Left lobe of liver (tissue), 2 donors: ENCODE measurements at regions not wholly inside any gene's neighbourhood (a gene's known extent, or its start where the extent isn't known, plus 50 kb on each side); places are given as distances from the start of the nearest gene placed in this dataset.
A peak's percentile ranks its signal among the peaks of the same experiment; 100 is the strongest.
"Not testable (repeated sequence)": the region's sequence is repeated elsewhere in the genome, so short reads cannot be mapped to it uniquely, and the experiment has no call there.

ENCODE experiments used
- ATAC-seq: fragments of 200-7000 bp; cut with Tn5 transposase; one replicate; pipeline ENCODE4 v1.9.1; 2020; ENCODE audit warnings: mild to moderate bottlenecking, moderate library complexity
- DNase-seq: peaks from one replicate; pipeline ENCODE4 v3.0.0-alpha.2; 2020; ENCODE audit warnings: low spot score
- donor health status: DM: no; HTN: no; CAD: no; lungs with moderate emphysema.
- donor health status: DM: no; HTN: yes; CAD: no.

GRCh38 chr6:60797831-60798230, 1488.2 kb downstream of the KHDRBS2 start:
- DNase-seq, ATAC-seq: not testable (repeated sequence)

GRCh38 chr6:60789601-60790000, 1496.4 kb downstream of the KHDRBS2 start:
- not testable (repeated sequence) for ATAC-seq, DNase-seq

GRCh38 chr6:60782698-60783464, 1503.1 kb downstream of the KHDRBS2 start:
- not testable (repeated sequence) for DNase-seq, ATAC-seq

GRCh38 chr6:60779591-60779990, 1506.4 kb downstream of the KHDRBS2 start:
- DNase-seq, ATAC-seq: not testable (repeated sequence)

GRCh38 chr6:60767791-60768499, 1518.1 kb downstream of the KHDRBS2 start:
- ATAC-seq: not testable (repeated sequence)

GRCh38 chr6:60765331-60765730, 1520.7 kb downstream of the KHDRBS2 start:
- not testable (repeated sequence) for ATAC-seq

More at GRCh38 chr6:60767791-60768499, 1518.1 kb downstream of the KHDRBS2 start:
- not testable (repeated sequence) for DNase-seq

GRCh38 chr6:60763464-60764080, 1522.5 kb downstream of the KHDRBS2 start:
- not testable (repeated sequence) for ATAC-seq, DNase-seq

More at GRCh38 chr6:60765331-60765730, 1520.7 kb downstream of the KHDRBS2 start:
- not testable (repeated sequence) for DNase-seq

GRCh38 chr6:60760928-60761327, 1525.1 kb downstream of the KHDRBS2 start:
- ATAC-seq, DNase-seq: not testable (repeated sequence)

GRCh38 chr6:60759149-60759825, 1526.7 kb downstream of the KHDRBS2 start:
- DNase-seq, ATAC-seq: not testable (repeated sequence)

- not testable (repeated sequence) for DNase-seq, ATAC-seq
Observed at GRCh38 chr6:60758725-60759124, 1527.3 kb downstream of the KHDRBS2 start.

- ATAC-seq: no peak
- no peak for DNase-seq
Observed at GRCh38 chr6:60754879-60755278, 1531.1 kb downstream of the KHDRBS2 start.

GRCh38 chr6:60750353-60751081, 1535.5 kb downstream of the KHDRBS2 start:
- DNase-seq: not testable (repeated sequence)

GRCh38 chr6:60747765-60748556, 1538.1 kb downstream of the KHDRBS2 start:
- ATAC-seq, DNase-seq: not testable (repeated sequence)

More at GRCh38 chr6:60750353-60751081, 1535.5 kb downstream of the KHDRBS2 start:
- ATAC-seq: not testable (repeated sequence)

- not testable (repeated sequence) for DNase-seq, ATAC-seq
Observed at GRCh38 chr6:60737764-60738425, 1548.1 kb downstream of the KHDRBS2 start.

- ATAC-seq, DNase-seq: not testable (repeated sequence)
Observed at GRCh38 chr6:60737315-60737714, 1548.7 kb downstream of the KHDRBS2 start.

GRCh38 chr6:60723935-60724334, 1562.1 kb downstream of the KHDRBS2 start:
- DNase-seq, ATAC-seq: not testable (repeated sequence)

- ATAC-seq: no peak
- no peak for DNase-seq
Observed at GRCh38 chr6:60695232-60695631, 1590.8 kb downstream of the KHDRBS2 start.

- no peak for DNase-seq
- peak; percentile 66 for ATAC-seq
Observed at GRCh38 chr6:60687085-60687484, 1598.9 kb downstream of the KHDRBS2 start.
